Lower lobe of right lung (tissue), 2 donors: ENCODE measurements at regions not wholly inside any gene's neighbourhood (a gene's known extent, or its start where the extent isn't known, plus 50 kb on each side); places are given as distances from the start of the nearest gene placed in this dataset.

Experiments
- ATAC-seq, 2 donors: fragments of 200-7000 bp; cut with Tn5 transposase; one replicate each; pipeline ENCODE4 v1.9.1; 2020 to 2022; ENCODE audit warnings: mild to moderate bottlenecking in 2 of 2, moderate library complexity in 2 of 2
- DNase-seq: peaks from one replicate; pipeline ENCODE4 v3.0.0-alpha.2; 2020
- H3K27ac ChIP-seq: fragments of 200-600 bp; one replicate; pipeline ENCODE4 v1.8.0; 2022
- H3K27me3 ChIP-seq: fragments of 200-600 bp; one replicate; pipeline ENCODE4 v1.8.0; 2022; ENCODE audit warnings: low read depth
- H3K36me3 ChIP-seq: fragments of 200-600 bp; one replicate; pipeline ENCODE4 v1.8.0; 2022; ENCODE audit warnings: mild to moderate bottlenecking
- H3K4me1 ChIP-seq: fragments of 200-600 bp; one replicate; pipeline ENCODE4 v1.8.0; 2022
- H3K4me3 ChIP-seq: fragments of 200-600 bp; one replicate; pipeline ENCODE4 v1.8.0; 2022; ENCODE audit warnings: mild to moderate bottlenecking
- H3K9me3 ChIP-seq: fragments of 200-600 bp; one replicate; pipeline ENCODE4 v1.8.0; 2022
- CTCF ChIP-seq: fragments of 200-600 bp; IDR thresholded peaks from one replicate; pipeline ENCODE4 v1.8.0; 2022; ENCODE audit warnings: antibody characterized with exemption, mild to moderate bottlenecking
- intact Hi-C: fragments of 100-400 bp; cut with DNase I; formaldehyde crosslinking; loops from one replicate; pipeline ENCODE4 v1.11.0; 2022
- donor health status: DM: no; HTN: yes; CAD: no; lungs with severe emphysema.

DNA sequence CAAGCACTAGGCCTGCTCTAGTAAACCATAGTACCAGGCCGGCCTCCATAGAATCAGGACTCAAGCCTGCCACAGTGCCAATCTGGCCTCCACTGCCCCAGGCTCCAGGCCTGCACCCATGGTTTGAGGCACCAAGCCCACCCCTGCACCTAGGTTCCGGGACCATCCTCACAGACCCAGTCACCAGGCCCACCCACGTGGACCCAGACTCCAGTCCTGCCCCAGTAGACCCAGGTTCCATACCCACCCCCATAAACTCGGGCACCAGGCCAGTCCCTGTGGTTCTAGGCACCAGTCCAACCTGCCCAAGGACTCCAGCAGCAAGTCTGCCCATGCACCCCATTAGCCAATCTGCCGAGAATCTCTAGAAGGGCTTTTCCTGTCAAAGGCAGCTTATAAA, 501.8 kb upstream of the TMPO start:
- Histone ChIP-seq H3K36me3 (no peaks in the 10 kb centered on the region), H3K27me3 (no peaks in the 10 kb centered on the region), H3K4me1 (no peaks in the 10 kb centered on the region), H3K9me3 (no peaks in the 10 kb centered on the region), H3K27ac (no peak overlapping the region), H3K4me3 (no peak overlapping the region)
- ATAC-seq (no peak), DNase-seq (no peak)
- no peak for TF ChIP-seq CTCF
- intact Hi-C loops: no loop called here

- DNase-seq (no peak), ATAC-seq (no peak)
- no peaks in the 10 kb centered on the region for H3K4me1 ChIP-seq
- no peaks in the 10 kb centered on the region for H3K36me3 ChIP-seq
- no peaks in the 10 kb centered on the region for H3K9me3 ChIP-seq
- H3K27ac ChIP-seq: no peak overlapping the region
- intact Hi-C loops: no loop called here
- no peak for TF ChIP-seq CTCF
- no peaks in the 10 kb centered on the region for H3K27me3 ChIP-seq
- no peak overlapping the region for H3K4me3 ChIP-seq
Measured at GRCh38 chr12:98018836-98019235, 496.6 kb upstream of the TMPO start.

DNA sequence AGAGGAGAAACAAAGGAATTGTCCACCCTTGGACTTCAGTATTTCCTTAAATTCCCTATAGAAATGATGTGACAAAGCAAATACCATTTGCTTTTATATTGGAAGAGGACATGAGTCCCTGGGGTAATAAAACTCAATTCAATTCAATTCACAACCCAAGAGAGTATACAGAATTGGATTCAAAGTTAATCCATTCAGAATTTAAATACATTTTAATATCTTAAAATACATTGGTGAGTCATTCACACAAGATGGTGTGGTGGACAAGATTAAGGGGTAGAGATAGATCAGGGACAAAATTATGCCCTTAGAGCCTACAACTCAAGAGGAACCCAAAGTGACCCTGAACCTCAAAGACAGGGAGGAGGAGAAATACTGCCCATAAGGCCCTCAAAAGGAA, 495.0 kb upstream of the TMPO start:
- intact Hi-C loops: no loop called here
- Histone ChIP-seq H3K4me3 (no peak overlapping the region), H3K27ac (no peak overlapping the region), H3K4me1 (no peaks in the 10 kb centered on the region), H3K9me3 (no peaks in the 10 kb centered on the region), H3K36me3 (no peaks in the 10 kb centered on the region), H3K27me3 (no peaks in the 10 kb centered on the region)
- no peak for TF ChIP-seq CTCF
- no peak for DNase-seq
- no peak for ATAC-seq

DNA sequence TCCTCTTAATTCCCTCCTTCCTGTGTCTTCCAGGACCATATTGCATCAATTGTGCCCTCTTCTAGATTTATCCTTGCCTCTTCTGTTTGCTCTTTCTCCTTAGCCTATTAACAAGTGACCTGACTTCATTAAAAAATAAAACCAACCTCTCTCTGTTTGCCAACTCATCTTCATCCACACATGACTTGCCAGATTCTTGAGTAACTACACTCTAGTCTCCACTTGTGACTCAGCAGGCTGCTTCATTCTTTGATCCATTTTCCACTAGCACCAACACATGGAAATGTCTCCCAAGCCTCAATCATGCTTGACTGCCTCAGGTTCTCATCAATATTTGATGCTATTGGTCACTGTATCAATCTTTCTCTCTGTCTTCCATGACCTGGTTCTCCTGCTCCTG, 492.4 kb upstream of the TMPO start:
- ATAC-seq: no peak
- Histone ChIP-seq H3K9me3 (no peaks in the 10 kb centered on the region), H3K36me3 (no peaks in the 10 kb centered on the region), H3K27ac (no peak overlapping the region), H3K4me1 (no peaks in the 10 kb centered on the region), H3K27me3 (no peaks in the 10 kb centered on the region), H3K4me3 (no peak overlapping the region)
- TF ChIP-seq CTCF: no peak
- no peak for DNase-seq
- intact Hi-C loops: no loop called here

GRCh38 chr12:98037401-98038140, 477.8 kb upstream of the TMPO start:
- H3K27me3 ChIP-seq: no peaks in the 10 kb centered on the region
- intact Hi-C loops: no loop called here
- no peak for ATAC-seq

More at GRCh38 chr12:98037401-98038140, 477.8 kb upstream of the TMPO start:
- no peaks in the 10 kb centered on the region for H3K4me1 ChIP-seq
- no peak overlapping the region for H3K4me3 ChIP-seq
- no peak overlapping the region for H3K27ac ChIP-seq
- no peak for DNase-seq
- peaks cover 5% of the 10 kb centered on the region for H3K9me3 ChIP-seq
- TF ChIP-seq CTCF: no peak
- H3K36me3 ChIP-seq: no peaks in the 10 kb centered on the region
